Stimulated activated CD8-positive, alpha-beta memory T cell treated with anti-CD3 and anti-CD28 coated beads, Interleukin-4, amount 100 ng/mL, for 1 hour (primary cell): ENCODE measurements at regions not wholly inside any gene's neighbourhood (a gene's known extent, or its start where the extent isn't known, plus 50 kb on each side); places are given as distances from the start of the nearest gene placed in this dataset.
A peak's percentile ranks its signal among the peaks of the same experiment; 100 is the strongest.

ENCODE experiments used
- DNase-seq, 2 donors: peaks; one replicate each; pipeline ENCODE4 v3.0.0-alpha.2; 2020; ENCODE audit warnings: low read depth in 2 of 2, low spot score in 1 of 2

DNA sequence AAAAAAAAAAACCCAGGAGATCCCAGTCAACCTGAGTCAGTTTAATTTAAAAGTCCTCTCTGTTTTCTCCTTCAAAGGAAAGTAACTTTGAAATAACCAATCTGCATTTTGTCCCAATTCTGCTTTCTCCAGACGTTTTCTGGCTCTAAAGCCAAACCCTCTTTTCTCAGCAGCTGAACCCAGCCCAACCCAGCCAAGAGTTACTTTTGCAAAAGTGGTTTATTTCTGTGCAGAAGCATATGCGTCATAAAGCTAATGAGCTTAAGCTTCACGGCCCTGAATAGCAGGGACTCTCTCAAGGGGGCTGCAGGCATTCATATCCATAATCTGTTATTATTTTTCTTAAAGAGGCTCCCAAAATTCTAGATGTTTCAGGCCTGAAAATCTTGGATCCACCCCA lies 176.6 kb downstream of the GALC start:
- DNase-seq = no peak

DNA sequence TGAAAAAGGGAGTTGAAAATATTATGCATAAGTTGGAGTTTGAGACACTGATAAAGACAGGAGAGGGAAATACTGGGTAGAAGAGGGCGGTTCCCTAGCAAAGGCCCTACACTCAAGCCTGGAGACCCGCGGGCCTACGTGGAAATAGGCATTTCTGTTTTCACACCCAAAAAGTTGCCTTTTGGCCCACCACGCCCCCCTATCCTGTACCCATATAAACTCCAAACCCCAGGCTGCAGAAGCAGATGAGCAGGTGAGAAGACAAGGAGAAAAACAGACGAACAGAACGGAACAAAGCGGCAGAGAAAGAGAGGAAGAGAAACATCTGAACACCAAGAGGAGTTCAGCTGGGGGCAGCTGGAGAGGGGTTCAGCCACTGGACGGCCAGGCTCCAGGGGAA lies 177.9 kb downstream of the GALC start:
- no peak for DNase-seq

- DNase-seq = no peak
Observed at GRCh38 chr14:87813686-87814085, 179.3 kb downstream of the GALC start.

GRCh38 chr14:87813211-87813610 lies 179.8 kb downstream of the GALC start:
- DNase-seq = no peak

GRCh38 chr14:87811246-87811645 lies 181.7 kb downstream of the GALC start:
- DNase-seq = no peak

- no peak for DNase-seq
Observed at GRCh38 chr14:87810711-87811110, 182.3 kb downstream of the GALC start.

DNA sequence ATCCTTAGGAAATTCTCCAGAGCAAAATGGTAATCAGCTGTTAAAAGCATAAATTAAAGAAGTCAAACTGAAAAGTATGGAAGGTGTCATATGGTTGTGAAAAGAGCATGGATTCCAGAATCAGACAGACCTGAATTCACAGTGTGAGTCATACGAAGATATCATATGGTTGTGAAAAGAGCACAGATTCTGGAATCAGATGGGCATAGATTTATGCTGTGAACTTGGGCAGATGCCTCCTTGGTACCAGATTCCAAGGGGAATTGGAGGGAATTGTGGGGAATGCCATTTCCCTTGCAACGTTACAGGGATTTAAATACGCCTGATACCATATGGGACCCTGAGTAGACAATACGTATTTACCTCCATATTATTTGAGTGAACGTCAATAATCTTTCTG lies 183.7 kb downstream of the GALC start:
- DNase-seq = no peak

- DNase-seq = peak in 1 of 2 donors; percentile 7
Observed at GRCh38 chr14:87805315-87805723, 187.7 kb downstream of the GALC start.

DNA sequence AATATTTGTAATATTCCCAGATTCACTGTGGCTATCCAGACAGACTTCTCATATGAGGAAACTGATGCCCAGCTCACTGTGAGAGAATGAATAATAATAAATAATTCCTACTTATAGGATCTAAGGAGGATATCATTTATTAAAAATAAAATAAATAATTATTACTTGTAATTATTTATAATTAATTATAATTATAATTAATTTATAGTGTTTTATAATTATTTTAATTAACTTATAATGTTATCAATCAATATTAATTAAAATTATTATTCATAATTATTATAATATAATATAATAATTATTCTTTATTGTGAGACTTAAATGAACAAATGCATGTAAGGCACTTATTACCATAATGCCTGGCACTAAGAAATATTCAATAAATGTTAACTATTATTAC lies 192.8 kb downstream of the GALC start:
- no peak for DNase-seq

- DNase-seq = no peak
Observed at GRCh38 chr14:87799400-87799799, 193.6 kb downstream of the GALC start.

- no peak for DNase-seq
Observed at GRCh38 chr14:87797001-87797400, 196.0 kb downstream of the GALC start.

DNA sequence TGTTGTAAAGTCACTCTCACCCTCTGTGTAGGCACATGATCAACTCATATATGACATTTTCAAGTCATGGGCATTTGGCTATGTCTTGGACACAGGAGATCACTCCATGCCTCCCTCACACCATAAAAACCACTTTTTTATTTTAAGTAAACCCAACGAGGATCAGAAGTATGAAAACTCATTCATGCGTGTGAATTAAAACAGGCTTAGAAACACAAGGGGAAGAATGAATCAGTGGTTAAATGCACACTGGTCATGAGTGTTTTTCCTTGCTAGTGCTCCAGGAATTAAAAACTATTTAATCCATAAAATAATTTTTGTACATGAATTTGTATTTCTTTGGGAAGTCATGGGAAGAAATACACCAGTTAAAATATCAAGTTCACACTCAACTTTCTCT lies 198.4 kb downstream of the GALC start:
- DNase-seq = no peak

DNA sequence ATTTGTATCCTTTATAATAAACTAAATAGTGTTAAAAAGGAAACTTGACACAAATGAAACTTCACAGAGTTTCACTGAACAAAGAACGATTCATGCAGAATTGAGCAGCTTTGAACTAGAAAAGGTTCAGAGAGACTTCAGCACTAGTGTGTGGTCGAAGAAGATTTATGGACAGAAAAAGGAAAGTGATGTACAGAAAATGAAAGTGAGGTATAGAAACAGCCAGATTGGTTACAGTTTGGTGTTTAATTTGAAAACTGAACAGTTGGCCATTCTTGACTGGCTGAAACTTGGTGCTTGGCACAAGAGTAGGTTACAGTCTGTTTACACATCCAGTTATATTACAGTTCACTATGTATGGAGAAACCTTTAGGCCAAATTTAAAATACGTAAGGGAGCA lies 207.1 kb downstream of the GALC start:
- DNase-seq = no peak

GRCh38 chr14:87784386-87784785 lies 208.6 kb downstream of the GALC start:
- DNase-seq = no peak

DNA sequence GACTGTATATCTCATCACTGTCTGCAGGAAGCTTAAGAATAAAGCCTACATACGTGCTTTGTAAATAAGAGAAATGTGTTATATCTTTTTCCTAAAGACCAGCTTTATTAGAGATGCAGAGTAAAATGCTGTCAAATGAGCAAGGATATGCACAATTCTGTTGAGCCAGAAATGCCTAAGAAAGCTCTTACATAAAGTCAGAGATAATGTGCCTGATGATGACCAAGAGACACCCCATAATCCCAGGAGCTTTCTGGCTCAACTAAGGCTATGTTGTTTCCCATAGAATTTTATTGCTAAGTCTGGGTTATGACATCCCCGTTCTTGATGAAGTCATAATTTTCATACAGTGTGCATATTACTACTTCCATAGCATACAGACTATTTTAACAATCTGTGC lies 209.9 kb downstream of the GALC start:
- no peak for DNase-seq

- DNase-seq = no peak
Observed at GRCh38 chr14:87772854-87773253, 220.1 kb downstream of the GALC start.

GRCh38 chr14:87767567-87767901 lies 225.4 kb downstream of the GALC start:
- DNase-seq = no peak

DNA sequence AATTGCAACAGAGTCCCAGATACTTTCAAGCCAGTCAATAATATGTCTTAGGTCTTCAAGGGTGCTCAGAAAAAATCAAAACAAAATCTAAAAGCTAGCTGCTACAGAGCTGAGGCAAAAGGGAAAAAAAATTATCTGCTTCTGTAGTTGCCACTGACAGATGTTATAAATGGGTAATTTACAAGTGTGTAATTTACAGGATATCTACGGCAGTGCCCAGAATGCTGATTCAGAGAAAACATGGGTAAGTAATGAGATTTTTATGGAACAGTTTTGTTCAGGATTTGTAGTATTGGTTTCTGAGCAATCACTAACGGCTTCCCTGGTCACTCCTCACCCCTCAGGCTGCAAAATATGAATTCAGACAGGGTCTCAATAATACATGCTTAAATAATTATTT lies 234.1 kb downstream of the GALC start:
- DNase-seq = no peak

- no peak for DNase-seq
Observed at GRCh38 chr14:87756661-87757060, 236.3 kb downstream of the GALC start.

DNA sequence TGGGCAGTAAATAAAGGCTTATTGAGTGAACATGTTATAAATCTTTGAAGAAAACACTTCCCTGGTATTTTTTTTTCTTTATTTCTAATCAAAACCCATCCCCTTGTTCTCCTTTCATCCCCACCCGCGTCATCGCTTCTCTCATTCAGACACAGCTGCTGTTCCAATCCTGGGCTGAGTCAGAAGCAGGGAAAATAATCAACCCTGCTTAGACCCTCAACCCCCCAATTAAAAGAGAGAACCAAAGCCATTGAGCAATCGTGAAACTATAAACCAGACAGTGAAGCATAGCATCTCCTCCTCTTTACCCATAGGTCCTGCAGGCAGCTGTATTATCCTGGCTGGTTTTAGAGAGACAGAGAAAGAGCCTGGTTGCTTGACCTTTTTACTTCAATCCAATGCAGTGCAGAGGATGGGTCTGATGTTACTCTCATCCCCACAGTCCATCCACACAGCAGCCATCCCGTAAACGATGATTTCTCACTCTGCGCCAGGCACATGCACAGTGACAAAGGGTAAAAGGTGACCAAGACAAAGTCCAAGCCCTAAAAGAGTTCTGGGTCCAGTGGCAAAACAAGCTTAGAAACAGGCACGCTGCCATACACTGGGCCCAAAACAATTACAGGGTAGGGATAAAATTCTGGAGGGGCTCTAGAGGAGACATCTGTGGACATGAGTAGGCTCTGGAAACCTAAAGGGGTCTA lies 238.3 kb downstream of the GALC start:
- no peak for DNase-seq

DNA sequence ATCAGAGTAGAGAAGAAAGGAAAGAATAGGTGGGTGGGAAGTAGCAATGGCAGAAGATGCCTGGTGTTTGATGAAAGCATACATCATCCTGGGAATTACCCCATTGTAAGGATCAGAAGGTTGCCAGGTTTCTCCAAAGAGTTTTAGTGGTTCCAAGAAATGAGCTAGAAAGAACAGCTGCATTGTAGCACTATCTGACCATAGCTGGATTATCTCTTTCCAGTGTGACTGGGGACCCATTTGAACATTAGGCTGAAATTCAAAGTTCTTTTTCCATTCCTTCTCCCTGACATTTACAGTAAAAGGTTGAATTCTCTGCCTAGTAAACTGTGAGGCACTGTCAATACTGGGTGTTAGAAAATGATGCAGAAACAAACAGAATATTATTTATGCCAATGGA lies 244.4 kb downstream of the GALC start:
- no peak for DNase-seq

DNA sequence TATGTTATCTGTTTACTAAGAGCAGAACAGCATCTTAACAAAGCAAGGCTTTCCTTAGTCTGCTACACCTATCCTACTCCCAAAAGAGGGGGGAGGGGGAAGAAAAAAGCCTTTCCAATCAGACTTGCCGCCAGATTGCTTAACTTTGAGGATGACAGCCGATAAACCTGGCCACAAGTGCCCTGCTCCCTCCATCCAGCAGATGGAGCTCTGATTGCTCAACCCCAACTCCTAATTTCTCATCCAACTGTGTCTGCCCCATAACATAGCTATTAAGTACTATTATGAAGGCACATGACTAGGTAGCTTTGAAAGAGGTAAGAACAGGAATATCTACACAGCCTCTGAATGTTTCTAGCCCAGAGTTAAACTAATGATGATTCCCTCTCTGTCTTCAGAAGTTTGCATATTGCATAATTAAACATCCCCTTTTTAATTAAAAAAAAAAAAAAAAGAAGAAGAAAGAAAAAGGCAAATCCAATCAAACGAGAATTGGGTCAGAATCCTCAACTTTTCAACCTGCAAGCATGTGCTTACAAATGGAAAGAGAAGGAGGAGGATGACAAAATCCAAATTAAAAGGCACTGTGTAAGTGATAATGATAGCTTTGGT lies 247.4 kb downstream of the GALC start:
- no peak for DNase-seq
